Chondrocyte (in vitro differentiated cells): ENCODE measurements at regions not wholly inside any gene's neighbourhood (a gene's known extent, or its start where the extent isn't known, plus 50 kb on each side); places are given as distances from the start of the nearest gene placed in this dataset.

Experiments used
- DNase-seq: peaks from one replicate; pipeline ENCODE4 v3.0.0; 2021; ENCODE audit warnings: mixed read lengths, low spot score
- H3K27ac Mint-ChIP-seq: one replicate; pipeline ENCODE4 v1.8.0; 2021; ENCODE audit warnings: mild to moderate bottlenecking, moderate library complexity, mixed read lengths; ENCODE audit not compliant: unreplicated experiment
- H3K27me3 Mint-ChIP-seq: 2 replicates; pipeline ENCODE4 v1.8.0; 2021; ENCODE audit warnings: low read depth, mixed read lengths
- H3K36me3 Mint-ChIP-seq: 2 replicates; pipeline ENCODE4 v1.8.0; 2021; ENCODE audit warnings: low read depth, mixed read lengths
- H3K4me1 Mint-ChIP-seq: 2 replicates; pipeline ENCODE4 v1.8.0; 2021; ENCODE audit warnings: low read depth, mild to moderate bottlenecking, mixed read lengths
- H3K4me3 Mint-ChIP-seq: one replicate; pipeline ENCODE4 v1.8.0; 2021; ENCODE audit warnings: mild to moderate bottlenecking, moderate library complexity, mixed read lengths; ENCODE audit not compliant: unreplicated experiment
- H3K9me3 Mint-ChIP-seq: 2 replicates; pipeline ENCODE4 v1.8.0; 2021; ENCODE audit warnings: low read depth, mixed read lengths
- TF ChIP-seq, protein P1 (sequence below): fragments of 200-600 bp; sonication (generic); IDR thresholded peaks from 2 replicates; pipeline ENCODE4 v1.5.0; 2021; ENCODE audit warnings: antibody characterized with exemption, mild to moderate bottlenecking, moderate library complexity

DNA sequence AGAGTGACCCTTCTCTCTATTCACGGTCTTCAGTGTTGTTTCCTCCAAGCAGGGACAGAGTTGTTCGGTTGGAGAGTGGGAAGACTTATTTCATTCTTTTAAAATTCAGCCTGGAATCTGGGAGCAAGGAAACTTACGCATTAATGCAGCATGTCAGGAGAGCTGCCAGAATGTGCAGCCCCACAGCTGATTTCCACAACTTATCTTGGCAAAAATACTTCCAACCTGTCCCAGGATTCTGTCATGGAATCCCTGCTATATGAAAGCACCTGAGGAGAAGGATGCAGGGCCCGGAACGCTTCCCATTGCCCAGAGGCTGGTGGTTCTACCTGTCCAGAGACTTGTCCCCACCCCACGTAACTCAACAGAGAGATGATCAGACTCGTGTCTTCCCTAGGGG lies 86.9 kb upstream of the MKI67 start:
- Mint-ChIP-seq H3K36me3 (no peaks in the 10 kb centered on the region), H3K27me3 (peaks cover 9% of the 10 kb centered on the region), H3K4me1 (peaks cover 5% of the 10 kb centered on the region), H3K27ac (no peak overlapping the region), H3K9me3 (no peaks in the 10 kb centered on the region), H3K4me3 (no peak overlapping the region)
- TF ChIP-seq, protein P1, sequence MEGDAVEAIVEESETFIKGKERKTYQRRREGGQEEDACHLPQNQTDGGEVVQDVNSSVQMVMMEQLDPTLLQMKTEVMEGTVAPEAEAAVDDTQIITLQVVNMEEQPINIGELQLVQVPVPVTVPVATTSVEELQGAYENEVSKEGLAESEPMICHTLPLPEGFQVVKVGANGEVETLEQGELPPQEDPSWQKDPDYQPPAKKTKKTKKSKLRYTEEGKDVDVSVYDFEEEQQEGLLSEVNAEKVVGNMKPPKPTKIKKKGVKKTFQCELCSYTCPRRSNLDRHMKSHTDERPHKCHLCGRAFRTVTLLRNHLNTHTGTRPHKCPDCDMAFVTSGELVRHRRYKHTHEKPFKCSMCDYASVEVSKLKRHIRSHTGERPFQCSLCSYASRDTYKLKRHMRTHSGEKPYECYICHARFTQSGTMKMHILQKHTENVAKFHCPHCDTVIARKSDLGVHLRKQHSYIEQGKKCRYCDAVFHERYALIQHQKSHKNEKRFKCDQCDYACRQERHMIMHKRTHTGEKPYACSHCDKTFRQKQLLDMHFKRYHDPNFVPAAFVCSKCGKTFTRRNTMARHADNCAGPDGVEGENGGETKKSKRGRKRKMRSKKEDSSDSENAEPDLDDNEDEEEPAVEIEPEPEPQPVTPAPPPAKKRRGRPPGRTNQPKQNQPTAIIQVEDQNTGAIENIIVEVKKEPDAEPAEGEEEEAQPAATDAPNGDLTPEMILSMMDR: no peak
- DNase-seq: no peak

DNA sequence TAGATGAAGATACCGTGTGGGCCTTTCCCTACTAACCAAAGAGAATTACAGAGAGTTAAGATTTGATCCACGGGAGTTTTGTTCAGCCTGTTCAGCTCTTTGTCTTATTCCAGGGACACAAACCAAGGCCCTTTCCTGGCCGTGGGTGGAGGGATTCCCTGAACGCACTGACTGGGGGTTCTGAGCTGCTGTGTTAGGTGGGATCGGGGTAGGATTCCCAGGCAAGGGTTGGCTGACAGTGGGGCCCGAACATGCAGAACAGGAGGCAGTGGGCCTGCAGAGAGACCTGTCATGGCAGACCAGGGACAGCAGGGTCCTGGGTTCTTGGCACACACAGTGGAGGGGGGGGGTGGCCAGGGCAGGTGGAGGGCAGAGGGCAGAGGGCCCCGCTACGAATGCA lies 89.5 kb upstream of the MKI67 start:
- TF ChIP-seq, protein P1: no peak
- Mint-ChIP-seq H3K27ac (no peak overlapping the region), H3K9me3 (no peaks in the 10 kb centered on the region), H3K36me3 (no peaks in the 10 kb centered on the region), H3K27me3 (peaks cover 12% of the 10 kb centered on the region), H3K4me3 (no peak overlapping the region), H3K4me1 (peaks cover 5% of the 10 kb centered on the region)
- DNase-seq: no peak

DNA sequence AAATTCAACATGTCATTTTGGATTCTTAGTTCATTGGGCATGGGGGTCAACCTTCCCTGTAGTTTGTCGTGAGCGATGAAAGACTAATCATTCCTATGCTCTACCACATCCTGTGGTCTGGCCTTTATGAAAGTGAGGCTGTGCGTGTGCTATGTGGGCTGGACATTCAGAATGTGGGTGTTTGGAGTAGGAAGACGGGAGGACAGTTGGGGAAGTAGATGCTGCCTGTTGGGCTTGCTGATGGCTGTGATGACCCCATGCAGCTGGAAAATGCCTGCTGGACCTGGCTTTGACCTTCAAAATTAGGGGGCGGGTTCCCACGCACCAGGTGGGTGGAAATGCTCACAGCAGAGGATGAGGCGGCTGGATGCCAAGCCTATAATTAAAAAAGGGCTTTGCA lies 90.9 kb upstream of the MKI67 start:
- Mint-ChIP-seq H3K4me1 (no peaks in the 10 kb centered on the region), H3K27me3 (peaks cover 14% of the 10 kb centered on the region), H3K27ac (no peak overlapping the region), H3K4me3 (no peak overlapping the region), H3K9me3 (no peaks in the 10 kb centered on the region), H3K36me3 (no peaks in the 10 kb centered on the region)
- TF ChIP-seq, protein P1: no peak
- no peak for DNase-seq

DNA sequence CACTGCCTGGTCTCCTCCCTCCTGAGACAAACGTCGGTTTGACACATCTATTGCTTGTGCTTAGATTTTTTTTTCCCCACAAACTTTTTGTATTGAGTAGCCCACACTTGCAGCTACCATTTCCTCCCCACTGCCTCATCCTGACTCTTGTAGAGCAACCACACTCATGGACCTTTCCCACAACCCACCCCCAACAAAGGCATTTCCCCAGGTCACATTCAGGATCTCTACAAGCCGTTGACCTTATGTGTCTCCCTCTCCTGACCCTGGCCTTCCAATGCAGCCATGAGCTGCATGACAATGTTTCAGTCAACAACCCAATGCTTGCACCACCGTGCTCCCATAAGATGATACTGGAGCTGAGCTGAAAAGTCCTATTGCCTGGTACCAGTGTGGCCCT lies 91.9 kb upstream of the MKI67 start:
- no peaks in the 10 kb centered on the region for H3K36me3 Mint-ChIP-seq

DNA sequence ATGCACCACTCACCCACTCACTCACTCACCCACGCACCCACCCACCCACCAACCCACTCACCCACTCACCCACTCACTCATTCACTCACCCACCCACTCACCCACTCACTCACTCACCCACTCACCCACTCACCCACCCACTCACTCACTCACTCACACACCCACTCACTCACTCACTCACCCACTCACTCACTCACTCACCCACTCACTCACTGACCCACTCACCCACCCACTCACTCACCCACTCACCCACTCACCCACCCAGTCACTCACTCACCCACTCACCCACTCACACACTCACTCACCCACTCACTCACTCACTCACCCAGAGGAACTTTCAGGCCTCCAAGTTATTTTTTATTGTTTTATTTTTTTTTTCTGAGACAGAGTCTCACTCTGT lies 93.1 kb upstream of the MKI67 start:
- TF ChIP-seq, protein P1: no peak
- no peaks in the 10 kb centered on the region for H3K4me1 Mint-ChIP-seq
- H3K27ac Mint-ChIP-seq: no peak overlapping the region
- no peak for DNase-seq
- H3K4me3 Mint-ChIP-seq: no peak overlapping the region
- no peaks in the 10 kb centered on the region for H3K36me3 Mint-ChIP-seq
- no peaks in the 10 kb centered on the region for H3K9me3 Mint-ChIP-seq
- peaks cover 20% of the 10 kb centered on the region for H3K27me3 Mint-ChIP-seq

More for the DNA sequence above, 91.9 kb upstream of the MKI67 start:
- Mint-ChIP-seq H3K4me1 (no peaks in the 10 kb centered on the region), H3K4me3 (no peak overlapping the region), H3K27ac (no peak overlapping the region), H3K9me3 (no peaks in the 10 kb centered on the region), H3K27me3 (peaks cover 18% of the 10 kb centered on the region)
- no peak for DNase-seq
- TF ChIP-seq, protein P1: no peak
